ENCODE measurements at regions not wholly inside any gene's neighbourhood (a gene's known extent, or its start where the extent isn't known, plus 50 kb on each side); places are given as distances from the start of the nearest gene placed in this dataset.
A peak's percentile ranks its signal among the peaks of the same experiment; 100 is the strongest.
"Not testable (repeated sequence)": the region's sequence is repeated elsewhere in the genome, so short reads cannot be mapped to it uniquely, and the experiment has no call there.

DNA sequence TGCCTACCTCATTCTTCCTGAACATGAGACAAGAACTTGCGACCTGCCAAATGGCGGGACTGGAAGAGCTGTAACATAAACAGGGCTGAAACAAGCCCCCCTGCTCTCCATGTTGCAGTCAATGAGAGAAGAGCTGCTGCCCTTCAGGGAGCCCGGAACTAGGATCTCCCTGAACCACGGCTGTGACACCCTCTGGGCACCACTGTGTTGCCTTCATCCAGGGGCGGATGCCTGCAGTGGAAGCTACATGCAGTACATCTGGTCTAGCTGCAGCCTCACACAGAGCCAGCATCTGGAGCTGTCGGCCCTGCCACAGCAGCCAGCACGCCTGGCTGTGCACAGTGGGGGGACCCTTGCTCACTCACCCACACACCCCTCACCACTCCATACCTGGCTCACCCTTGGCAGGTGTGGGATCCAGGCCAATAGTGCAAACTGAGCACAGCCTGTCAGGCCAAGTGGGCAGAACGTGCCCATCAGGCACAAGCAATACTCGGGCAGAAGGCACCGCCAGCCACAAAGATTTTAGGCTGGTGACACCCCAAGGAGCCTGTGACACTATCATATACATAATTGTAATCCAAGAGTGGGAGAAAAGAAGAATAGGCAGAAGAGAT, 451.3 kb downstream of the HTR1B start:
- H3K4me1 ChIP-seq, result no peaks in the 10 kb centered on the region
- TF ChIP-seq CTCF (IDR thresholded peaks at IDR 0.05; ENCODE audit: low read depth, low read length), result no peak
- H3K9me3 ChIP-seq, result no peaks in the 10 kb centered on the region
- H3K36me3 ChIP-seq, result no peaks in the 10 kb centered on the region
- DNase-seq, result no peak
- H3K27me3 ChIP-seq, result no peaks in the 10 kb centered on the region
- H3K4me3 ChIP-seq (ENCODE audit: low read depth, low read length), result no peak overlapping the region

DNA sequence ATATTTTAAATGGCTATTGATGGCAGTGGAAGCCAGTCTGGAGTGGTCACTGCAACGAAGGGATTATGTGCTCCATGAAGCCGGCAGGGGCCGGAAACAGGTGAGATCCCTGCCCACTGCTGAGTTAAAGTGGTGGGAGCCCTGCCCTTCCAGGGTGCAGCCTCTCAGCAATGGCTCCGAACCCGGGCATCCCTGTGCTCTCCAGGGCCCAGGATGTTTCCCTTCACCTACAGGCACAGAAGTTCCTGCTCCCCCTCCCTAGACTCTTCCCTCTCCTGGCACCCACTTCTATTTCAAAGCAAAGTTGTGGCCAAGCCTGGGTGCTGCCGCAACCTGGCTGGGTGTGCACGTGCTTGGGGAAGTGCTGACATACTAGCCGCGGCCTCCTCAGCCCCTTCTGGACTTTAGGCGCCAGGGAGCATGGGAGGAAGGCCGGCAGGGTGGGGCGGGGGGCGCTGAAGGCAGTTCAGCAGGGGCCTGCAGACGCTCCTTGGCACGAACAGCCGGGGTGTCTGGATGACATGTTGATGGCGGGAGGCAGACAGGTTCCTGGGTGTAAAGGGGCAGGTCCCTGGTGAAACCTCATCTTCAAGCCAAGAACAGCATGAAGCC, 452.3 kb downstream of the HTR1B start:
- no peak overlapping the region for H3K4me3 ChIP-seq (ENCODE audit: low read depth, low read length)
- H3K36me3 ChIP-seq, result no peaks in the 10 kb centered on the region
- TF ChIP-seq CTCF (IDR thresholded peaks at IDR 0.05; ENCODE audit: low read depth, low read length), result no peak
- no peaks in the 10 kb centered on the region for H3K4me1 ChIP-seq
- no peaks in the 10 kb centered on the region for H3K27me3 ChIP-seq
- no peaks in the 10 kb centered on the region for H3K9me3 ChIP-seq
- no peak for DNase-seq

DNA sequence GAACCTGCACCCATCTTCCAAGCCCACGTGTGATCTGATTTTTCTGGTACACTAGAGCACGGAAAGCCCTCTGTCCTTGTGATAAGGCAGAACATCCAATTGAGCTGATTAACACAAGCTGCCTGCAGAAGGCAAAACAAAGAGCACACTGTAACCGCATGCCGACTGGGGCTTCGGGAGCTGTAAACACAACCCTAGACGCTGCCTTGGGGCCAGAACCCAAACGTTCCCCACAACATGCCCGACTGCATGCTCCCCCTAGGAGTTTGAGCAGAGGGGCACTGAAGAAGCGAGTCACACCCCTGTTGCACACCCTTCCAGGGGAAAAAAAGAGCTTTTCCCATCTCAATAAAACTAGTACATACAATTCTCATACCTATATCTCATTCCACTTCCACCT, 470.7 kb downstream of the HTR1B start:
- DNase-seq, result no peak
- no peaks in the 10 kb centered on the region for H3K36me3 ChIP-seq
- no peaks in the 10 kb centered on the region for H3K4me1 ChIP-seq
- no peaks in the 10 kb centered on the region for H3K9me3 ChIP-seq
- no peaks in the 10 kb centered on the region for H3K27me3 ChIP-seq
- no peak for TF ChIP-seq CTCF (IDR thresholded peaks at IDR 0.05; ENCODE audit: low read depth, low read length)
- H3K4me3 ChIP-seq (ENCODE audit: low read depth, low read length), result no peak overlapping the region

GRCh38 chr6:76984572-76984971, 478.7 kb downstream of the HTR1B start:
- DNase-seq, result no peak
- Histone ChIP-seq H3K4me3 (ENCODE audit: low read depth, low read length) (no peak overlapping the region), H3K9me3 (no peaks in the 10 kb centered on the region), H3K4me1 (no peaks in the 10 kb centered on the region), H3K36me3 (no peaks in the 10 kb centered on the region), H3K27me3 (no peaks in the 10 kb centered on the region)
- TF ChIP-seq CTCF (IDR thresholded peaks at IDR 0.05; ENCODE audit: low read depth, low read length), result no peak

DNA sequence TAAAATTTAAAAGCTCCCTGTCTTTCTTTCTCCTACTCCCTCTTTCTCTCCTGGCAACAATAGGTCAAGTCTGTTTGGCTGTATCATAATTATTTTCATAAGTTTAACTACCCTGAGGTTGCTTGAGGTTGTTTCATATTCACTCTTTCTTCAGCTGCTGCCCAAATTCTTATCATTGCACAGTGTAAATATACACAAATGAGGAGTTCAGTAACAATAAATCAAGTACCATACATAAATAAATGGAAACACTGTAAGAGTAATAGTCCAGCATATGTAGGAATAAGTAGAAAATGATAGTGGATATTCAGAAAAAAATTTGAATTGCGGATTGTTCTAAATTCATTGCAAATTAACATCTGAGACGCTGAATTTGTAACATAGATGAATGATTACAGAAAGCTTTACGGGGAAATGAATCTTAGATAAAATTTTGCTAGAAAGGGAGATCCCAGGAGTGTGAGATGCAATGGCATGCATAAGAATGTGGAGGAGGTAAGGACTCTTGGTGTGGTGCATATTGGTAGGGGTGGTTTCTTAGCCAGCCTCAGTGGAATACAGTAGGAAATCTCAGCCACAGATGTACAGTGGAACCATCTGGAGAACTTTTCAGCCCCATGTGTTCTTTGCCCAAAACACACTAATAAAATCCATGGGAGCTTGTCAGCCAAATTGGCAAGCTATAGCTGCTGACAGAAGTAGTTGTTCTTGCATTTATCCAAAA, 480.7 kb downstream of the HTR1B start:
- H3K4me1 ChIP-seq, result no peaks in the 10 kb centered on the region
- TF ChIP-seq CTCF (IDR thresholded peaks at IDR 0.05; ENCODE audit: low read depth, low read length), result no peak

GRCh38 chr6:76972474-76972873, 490.8 kb downstream of the HTR1B start:
- no peaks in the 10 kb centered on the region for H3K4me1 ChIP-seq
- no peak for DNase-seq
- H3K4me3 ChIP-seq (ENCODE audit: low read depth, low read length), result no peak overlapping the region
- H3K36me3 ChIP-seq, result no peaks in the 10 kb centered on the region
- no peak for TF ChIP-seq CTCF (IDR thresholded peaks at IDR 0.05; ENCODE audit: low read depth, low read length)
- no peaks in the 10 kb centered on the region for H3K27me3 ChIP-seq
- H3K9me3 ChIP-seq, result no peaks in the 10 kb centered on the region

More for the DNA sequence above, 480.7 kb downstream of the HTR1B start:
- Histone ChIP-seq H3K9me3 (no peaks in the 10 kb centered on the region), H3K27me3 (no peaks in the 10 kb centered on the region), H3K4me3 (ENCODE audit: low read depth, low read length) (no peak overlapping the region), H3K36me3 (no peaks in the 10 kb centered on the region)
- no peak for DNase-seq

DNA sequence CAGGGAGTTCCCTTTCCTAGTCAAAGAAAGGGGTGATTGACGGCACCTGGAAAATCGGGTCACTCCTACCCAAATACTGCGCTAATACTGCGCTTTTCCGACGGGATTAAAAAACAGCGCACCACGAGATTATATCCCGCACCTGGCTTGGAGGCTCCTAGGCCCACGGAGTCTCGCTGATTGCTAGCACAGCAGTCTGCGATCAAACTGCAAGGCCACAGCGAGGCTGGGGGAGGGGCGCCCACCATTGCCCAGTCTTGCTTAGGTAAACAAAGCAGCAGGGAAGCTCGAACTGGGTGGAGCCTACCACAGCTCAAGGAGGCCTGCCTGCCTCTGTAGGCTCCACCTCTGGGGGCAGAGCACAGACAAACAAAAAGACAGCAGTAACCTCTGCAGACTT, 504.1 kb downstream of the HTR1B start:
- H3K9me3 ChIP-seq; H3K4me1 ChIP-seq; H3K36me3 ChIP-seq; H3K4me3 ChIP-seq (ENCODE audit: low read depth, low read length); H3K27me3 ChIP-seq: not testable (repeated sequence)
- peak; percentile 4 for DNase-seq

Data from BE2C (cell line).